Left ventricle myocardium inferior (tissue), 1 donor: ENCODE measurements at regions not wholly inside any gene's neighbourhood (a gene's known extent, or its start where the extent isn't known, plus 50 kb on each side); places are given as distances from the start of the nearest gene placed in this dataset.
"Not testable (repeated sequence)": the region's sequence is repeated elsewhere in the genome, so short reads cannot be mapped to it uniquely, and the experiment has no call there.

Experiments
- DNase-seq: peaks from one replicate; pipeline ENCODE4 v3.0.0-alpha.2; 2020
- H3K27ac ChIP-seq: fragments of 200-600 bp; replicated peaks from 2 replicates; pipeline ENCODE4 v1.8.0; 2021
- H3K27me3 ChIP-seq: fragments of 200-600 bp; 2 replicates; pipeline ENCODE4 v1.8.0; 2021; ENCODE audit warnings: low read depth
- H3K36me3 ChIP-seq: fragments of 200-600 bp; 2 replicates; pipeline ENCODE4 v1.8.0; 2021
- H3K4me1 ChIP-seq: fragments of 200-600 bp; 2 replicates; pipeline ENCODE4 v1.8.0; 2021
- H3K4me3 ChIP-seq: fragments of 200-600 bp; 2 replicates; pipeline ENCODE4 v1.8.0; 2021; ENCODE audit warnings: mild to moderate bottlenecking, moderate library complexity
- H3K9me3 ChIP-seq: fragments of 200-600 bp; replicated peaks from 2 replicates; pipeline ENCODE4 v1.8.0; 2021
- CTCF ChIP-seq: fragments of 200-600 bp; IDR thresholded peaks from 2 replicates; pipeline ENCODE4 v1.8.0; 2021; ENCODE audit warnings: antibody characterized with exemption, mild to moderate bottlenecking, borderline replicate concordance
- intact Hi-C: fragments of 100-400 bp; cut with micrococcal nuclease; formaldehyde crosslinking; loops from one replicate; pipeline ENCODE4 v1.11.0; 2022
- donor health status: DM: no; HTN: yes; CAD: no; lungs with severe emphysema.

GRCh38 chr3:102916532-102916931 lies 481.7 kb downstream of the ZPLD1 start:
- no peak for DNase-seq
- Histone ChIP-seq H3K36me3 (no peaks in the 10 kb centered on the region), H3K4me3 (no peak overlapping the region), H3K9me3 (peaks cover 15% of the 10 kb centered on the region), H3K27ac (no peak overlapping the region), H3K27me3 (no peaks in the 10 kb centered on the region), H3K4me1 (no peaks in the 10 kb centered on the region)
- TF ChIP-seq CTCF: no peak
- intact Hi-C loops: no loop called here

GRCh38 chr3:102926618-102927017 lies 491.8 kb downstream of the ZPLD1 start:
- intact Hi-C loops: no loop called here
- Histone ChIP-seq H3K4me1 (no peaks in the 10 kb centered on the region), H3K27me3 (no peaks in the 10 kb centered on the region), H3K27ac (no peak overlapping the region), H3K36me3 (no peaks in the 10 kb centered on the region), H3K4me3 (no peak overlapping the region), H3K9me3 (peaks cover 39% of the 10 kb centered on the region)
- TF ChIP-seq CTCF: no peak
- DNase-seq: no peak

- intact Hi-C loops: no loop called here
These were observed 498.6 kb downstream of the ZPLD1 start for GRCh38 chr3:102933377-102933776.

GRCh38 chr3:102936511-102937045 lies 501.8 kb downstream of the ZPLD1 start:
- Histone ChIP-seq H3K27me3 (no peaks in the 10 kb centered on the region), H3K36me3 (no peaks in the 10 kb centered on the region)

More at GRCh38 chr3:102933377-102933776, 498.6 kb downstream of the ZPLD1 start:
- Histone ChIP-seq H3K36me3 (no peaks in the 10 kb centered on the region), H3K27me3 (no peaks in the 10 kb centered on the region), H3K4me1 (no peaks in the 10 kb centered on the region), H3K4me3 (no peak overlapping the region), H3K27ac (no peak overlapping the region), H3K9me3 (peaks cover 11% of the 10 kb centered on the region)
- DNase-seq: no peak
- no peak for TF ChIP-seq CTCF

GRCh38 chr3:102941786-102942185 lies 507.0 kb downstream of the ZPLD1 start:
- H3K4me1 ChIP-seq: no peaks in the 10 kb centered on the region
- TF ChIP-seq CTCF: no peak
- no peak for DNase-seq
- no peaks in the 10 kb centered on the region for H3K36me3 ChIP-seq
- H3K27me3 ChIP-seq: no peaks in the 10 kb centered on the region
- intact Hi-C loops: no loop called here
- no peak overlapping the region for H3K27ac ChIP-seq
- peaks cover 7% of the 10 kb centered on the region for H3K9me3 ChIP-seq
- no peak overlapping the region for H3K4me3 ChIP-seq

More at GRCh38 chr3:102936511-102937045, 501.8 kb downstream of the ZPLD1 start:
- Histone ChIP-seq H3K9me3 (peaks cover 18% of the 10 kb centered on the region), H3K4me1 (no peaks in the 10 kb centered on the region), H3K27ac (no peak overlapping the region), H3K4me3 (no peak overlapping the region)
- TF ChIP-seq CTCF: no peak
- intact Hi-C loops: no loop called here
- no peak for DNase-seq

- H3K9me3 ChIP-seq, H3K4me3 ChIP-seq, DNase-seq, H3K27ac ChIP-seq, H3K4me1 ChIP-seq, H3K27me3 ChIP-seq, intact Hi-C loops, H3K36me3 ChIP-seq: not testable (repeated sequence)
These were observed 511.6 kb downstream of the ZPLD1 start for GRCh38 chr3:102946445-102946844.
